Liver (tissue), 3 donors: ENCODE measurements at regions not wholly inside any gene's neighbourhood (a gene's known extent, or its start where the extent isn't known, plus 50 kb on each side); places are given as distances from the start of the nearest gene placed in this dataset.

Experiments
- EGR1 ChIP-seq, 2 donors: IDR thresholded peaks; 2 replicates each; pipeline ENCODE4 v1.6.1; 2016 to 2018; ENCODE audit warnings: antibody characterized with exemption in 2 of 2, low read depth in 2 of 2
- RAD21 ChIP-seq, 2 donors: IDR thresholded peaks; 2 replicates each; pipeline ENCODE4 v1.6.1; 2016; ENCODE audit warnings: antibody characterized with exemption in 2 of 2, mild to moderate bottlenecking in 2 of 2
- TF ChIP-seq, protein P1 (sequence below): fragments of 150-350 bp; IDR thresholded peaks from 2 replicates; pipeline ENCODE4 v1.5.1; 2017; ENCODE audit warnings: improper control_type of control experiment, low read depth, low read length; ENCODE audit not compliant: missing input control
- TF ChIP-seq, protein P2 (sequence below): IDR thresholded peaks from 2 replicates; pipeline ENCODE4 v1.6.1; 2016; ENCODE audit warnings: antibody characterized with exemption, mild to moderate bottlenecking
- donor health status: healthy.
- donor health status: healthy.

DNA sequence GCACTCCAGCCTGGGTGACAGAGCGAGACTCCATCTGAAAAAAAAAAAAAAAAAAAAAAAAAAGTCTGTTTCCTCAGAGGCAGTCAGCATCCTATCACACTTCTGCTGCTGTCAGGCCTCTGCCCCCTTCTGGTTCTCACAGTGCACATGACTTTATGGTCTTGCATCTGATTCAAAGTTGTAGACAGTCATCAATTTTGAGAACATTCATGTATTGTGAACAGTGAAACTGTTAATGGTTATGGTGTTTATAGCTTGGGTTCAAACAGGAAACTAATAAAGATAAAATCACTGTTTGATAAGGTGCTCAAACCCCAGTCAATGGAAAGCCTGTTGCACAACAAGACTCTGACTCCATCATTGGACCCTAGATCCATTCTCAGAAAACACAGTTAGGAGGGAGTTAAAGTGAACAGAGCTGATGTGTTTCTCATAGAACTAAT lies 61.4 kb downstream of the FOXD1 start:
- TF ChIP-seq, protein P1, sequence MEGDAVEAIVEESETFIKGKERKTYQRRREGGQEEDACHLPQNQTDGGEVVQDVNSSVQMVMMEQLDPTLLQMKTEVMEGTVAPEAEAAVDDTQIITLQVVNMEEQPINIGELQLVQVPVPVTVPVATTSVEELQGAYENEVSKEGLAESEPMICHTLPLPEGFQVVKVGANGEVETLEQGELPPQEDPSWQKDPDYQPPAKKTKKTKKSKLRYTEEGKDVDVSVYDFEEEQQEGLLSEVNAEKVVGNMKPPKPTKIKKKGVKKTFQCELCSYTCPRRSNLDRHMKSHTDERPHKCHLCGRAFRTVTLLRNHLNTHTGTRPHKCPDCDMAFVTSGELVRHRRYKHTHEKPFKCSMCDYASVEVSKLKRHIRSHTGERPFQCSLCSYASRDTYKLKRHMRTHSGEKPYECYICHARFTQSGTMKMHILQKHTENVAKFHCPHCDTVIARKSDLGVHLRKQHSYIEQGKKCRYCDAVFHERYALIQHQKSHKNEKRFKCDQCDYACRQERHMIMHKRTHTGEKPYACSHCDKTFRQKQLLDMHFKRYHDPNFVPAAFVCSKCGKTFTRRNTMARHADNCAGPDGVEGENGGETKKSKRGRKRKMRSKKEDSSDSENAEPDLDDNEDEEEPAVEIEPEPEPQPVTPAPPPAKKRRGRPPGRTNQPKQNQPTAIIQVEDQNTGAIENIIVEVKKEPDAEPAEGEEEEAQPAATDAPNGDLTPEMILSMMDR, result no peak
- TF ChIP-seq RAD21 (IDR thresholded peaks at IDR 0.05) (no peak), EGR1 (IDR thresholded peaks at IDR 0.05; ENCODE audit: low read depth in 2 of 2) (no peak)
- TF ChIP-seq, protein P2, sequence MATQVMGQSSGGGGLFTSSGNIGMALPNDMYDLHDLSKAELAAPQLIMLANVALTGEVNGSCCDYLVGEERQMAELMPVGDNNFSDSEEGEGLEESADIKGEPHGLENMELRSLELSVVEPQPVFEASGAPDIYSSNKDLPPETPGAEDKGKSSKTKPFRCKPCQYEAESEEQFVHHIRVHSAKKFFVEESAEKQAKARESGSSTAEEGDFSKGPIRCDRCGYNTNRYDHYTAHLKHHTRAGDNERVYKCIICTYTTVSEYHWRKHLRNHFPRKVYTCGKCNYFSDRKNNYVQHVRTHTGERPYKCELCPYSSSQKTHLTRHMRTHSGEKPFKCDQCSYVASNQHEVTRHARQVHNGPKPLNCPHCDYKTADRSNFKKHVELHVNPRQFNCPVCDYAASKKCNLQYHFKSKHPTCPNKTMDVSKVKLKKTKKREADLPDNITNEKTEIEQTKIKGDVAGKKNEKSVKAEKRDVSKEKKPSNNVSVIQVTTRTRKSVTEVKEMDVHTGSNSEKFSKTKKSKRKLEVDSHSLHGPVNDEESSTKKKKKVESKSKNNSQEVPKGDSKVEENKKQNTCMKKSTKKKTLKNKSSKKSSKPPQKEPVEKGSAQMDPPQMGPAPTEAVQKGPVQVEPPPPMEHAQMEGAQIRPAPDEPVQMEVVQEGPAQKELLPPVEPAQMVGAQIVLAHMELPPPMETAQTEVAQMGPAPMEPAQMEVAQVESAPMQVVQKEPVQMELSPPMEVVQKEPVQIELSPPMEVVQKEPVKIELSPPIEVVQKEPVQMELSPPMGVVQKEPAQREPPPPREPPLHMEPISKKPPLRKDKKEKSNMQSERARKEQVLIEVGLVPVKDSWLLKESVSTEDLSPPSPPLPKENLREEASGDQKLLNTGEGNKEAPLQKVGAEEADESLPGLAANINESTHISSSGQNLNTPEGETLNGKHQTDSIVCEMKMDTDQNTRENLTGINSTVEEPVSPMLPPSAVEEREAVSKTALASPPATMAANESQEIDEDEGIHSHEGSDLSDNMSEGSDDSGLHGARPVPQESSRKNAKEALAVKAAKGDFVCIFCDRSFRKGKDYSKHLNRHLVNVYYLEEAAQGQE, result no peak
